ENCODE measurements at regions not wholly inside any gene's neighbourhood (a gene's known extent, or its start where the extent isn't known, plus 50 kb on each side); places are given as distances from the start of the nearest gene placed in this dataset.
A peak's percentile ranks its signal among the peaks of the same experiment; 100 is the strongest.

DNA sequence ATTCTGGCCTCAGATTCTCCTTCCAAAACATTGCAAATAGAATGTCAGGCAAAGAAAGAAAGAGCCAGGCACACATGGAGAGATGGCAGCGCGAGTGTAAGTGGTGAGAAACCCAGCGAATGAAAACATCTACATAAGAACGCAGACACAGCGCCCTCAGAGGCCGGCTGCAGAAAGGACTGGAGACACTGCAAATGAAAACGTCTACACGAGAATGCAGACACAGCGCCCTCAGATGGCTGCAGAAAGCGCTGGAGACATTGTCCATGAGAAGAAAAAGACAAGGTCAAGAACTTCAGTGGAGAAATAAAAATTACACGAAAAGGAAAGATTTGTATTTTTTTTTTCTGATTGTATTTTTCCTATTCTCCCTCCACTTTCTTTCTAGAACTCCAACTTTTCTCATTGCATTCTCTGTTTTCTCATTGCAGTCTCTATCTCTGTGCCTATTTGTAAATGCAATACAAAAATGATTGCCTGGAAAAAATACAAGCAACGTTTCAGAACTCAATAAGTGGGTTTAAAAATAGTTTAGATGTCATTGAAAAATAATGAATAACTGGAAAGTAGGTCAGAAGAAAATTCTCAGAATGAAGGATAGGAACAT, 117.9 kb upstream of the LPCAT1 start:
- H3K36me3 ChIP-seq (replicated peaks in 1 of 2; ENCODE audit: control insufficient read depth in 1 of 2, insufficient read depth in 2 of 2, low read length in 2 of 2): no peaks in the 10 kb centered on the region
- peak overlapping the region in 1 of 3 experiments; percentile 43; a peak in 1 of 6 replicates for H3K4me3 ChIP-seq (replicated peaks in 1 of 3; ENCODE audit: insufficient read depth in 1 of 3, low read depth in 2 of 3, low read length in 3 of 3)
- H3K27me3 ChIP-seq (ENCODE audit: control insufficient read depth in 1 of 2, insufficient read depth in 2 of 2, low read length in 2 of 2): peaks cover 15 to 56% of the 10 kb centered on the region in 2 experiments
- BruUV-seq (replicated peaks): no TSS peak
- H3K9ac ChIP-seq (ENCODE audit: insufficient read depth, low read depth, low read length): no peak overlapping the region
- peak; percentile 89 for FAIRE-seq
- in situ Hi-C loops (cut with HindIII; ENCODE audit: extremely low pct_ligation_motif_present, low pct_unique_long_range_greater_than_20kb): loop anchor here (10.0 to 25.0 kb wide), 3 partner anchors 129 to 467 kb away; partner anchors contain the start of gene LPCAT1
- peak overlapping the region; percentile 54 for H3K4me2 ChIP-seq (ENCODE audit: low read depth, low read length)
- peak; percentile 74 for ATAC-seq
- no peaks in the 10 kb centered on the region for H3K9me3 ChIP-seq (ENCODE audit: low read length)
- WGBS (ENCODE audit: low lambda C conversion rate): 2% methylated on average over 12 of the region's 12 CpGs
- H3K79me2 ChIP-seq (ENCODE audit: insufficient read depth, low read length): no peaks in the 10 kb centered on the region
- ChIA-PET POLR2A (no interaction called here), CTCF (ENCODE audit: low intra/inter-chr PET ratio, low total read pairs) (interaction anchor here (1.7 to 1.9 kb wide), 3 partner anchors 130 to 261 kb away, joined by 6 to 13 read pairs (median 8); no protein-coding TSS in a partner anchor)
- H4K20me1 ChIP-seq (ENCODE audit: insufficient read depth, low read length): no peaks in the 10 kb centered on the region
- no peak overlapping the region for H2AFZ ChIP-seq (ENCODE audit: low read length)
- DNase-seq (ENCODE audit: low spot score): peak; percentile 82
- intact Hi-C loops (cut with micrococcal nuclease; ENCODE audit: unreplicated experiment): loop anchor here (1.0 to 10.0 kb wide), 4 partner anchors 47 to 437 kb away; partner anchors contain the start of gene SLC6A19
- H3K27ac ChIP-seq (ENCODE audit: extremely low read length, insufficient read depth, low read length): no peak overlapping the region
- peaks cover 21% of the 10 kb centered on the region; the same call in 1 of the 2 replicates for H3K4me1 ChIP-seq (ENCODE audit: insufficient read depth, low read length)
- TF ChIP-seq ZKSCAN8 (CRISPR knock-in tag; IDR thresholded peaks at IDR 0.05; ENCODE audit: borderline replicate concordance) (0 out of 2 replicates have a peak, but pooled peaks have one; percentile 44), ZNF691 (CRISPR knock-in tag; IDR thresholded peaks at IDR 0.05; ENCODE audit: borderline replicate concordance, low read depth) (no peak), ZBTB38 (CRISPR knock-in tag; IDR thresholded peaks at IDR 0.05) (no peak), DZIP1 (CRISPR knock-in tag; IDR thresholded peaks at IDR 0.05) (no peak), ZNF329 (CRISPR knock-in tag; IDR thresholded peaks at IDR 0.05; ENCODE audit: low read depth) (no peak), MIER2 (CRISPR knock-in tag; IDR thresholded peaks at IDR 0.05) (0 out of 2 replicates have a peak, but pooled peaks have one; percentile 18), NFATC3 (CRISPR knock-in tag; IDR thresholded peaks at IDR 0.05) (no peak), ZNF672 (CRISPR knock-in tag; IDR thresholded peaks at IDR 0.05) (no peak), SAFB2 (CRISPR knock-in tag; IDR thresholded peaks at IDR 0.05; ENCODE audit: borderline replicate concordance, low read depth) (no peak), RFXAP (CRISPR knock-in tag; IDR thresholded peaks at IDR 0.05; ENCODE audit: borderline replicate concordance) (no peak), HBP1 (CRISPR knock-in tag; IDR thresholded peaks at IDR 0.05; ENCODE audit: low read depth) (no peak), RBM22 (optimal IDR thresholded peaks at IDR 0.05; ENCODE audit: low read length) (no peak), HOXA5 (CRISPR knock-in tag; IDR thresholded peaks at IDR 0.05) (no peak), DPF2 (CRISPR knock-in tag; IDR thresholded peaks at IDR 0.05; ENCODE audit: borderline replicate concordance, low read depth) (no peak)
- TF ChIP-seq, protein P1, sequence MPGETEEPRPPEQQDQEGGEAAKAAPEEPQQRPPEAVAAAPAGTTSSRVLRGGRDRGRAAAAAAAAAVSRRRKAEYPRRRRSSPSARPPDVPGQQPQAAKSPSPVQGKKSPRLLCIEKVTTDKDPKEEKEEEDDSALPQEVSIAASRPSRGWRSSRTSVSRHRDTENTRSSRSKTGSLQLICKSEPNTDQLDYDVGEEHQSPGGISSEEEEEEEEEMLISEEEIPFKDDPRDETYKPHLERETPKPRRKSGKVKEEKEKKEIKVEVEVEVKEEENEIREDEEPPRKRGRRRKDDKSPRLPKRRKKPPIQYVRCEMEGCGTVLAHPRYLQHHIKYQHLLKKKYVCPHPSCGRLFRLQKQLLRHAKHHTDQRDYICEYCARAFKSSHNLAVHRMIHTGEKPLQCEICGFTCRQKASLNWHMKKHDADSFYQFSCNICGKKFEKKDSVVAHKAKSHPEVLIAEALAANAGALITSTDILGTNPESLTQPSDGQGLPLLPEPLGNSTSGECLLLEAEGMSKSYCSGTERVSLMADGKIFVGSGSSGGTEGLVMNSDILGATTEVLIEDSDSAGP (CRISPR knock-in tag; IDR thresholded peaks at IDR 0.05; ENCODE audit: borderline replicate concordance): no peak
- TF ChIP-seq, protein P2, sequence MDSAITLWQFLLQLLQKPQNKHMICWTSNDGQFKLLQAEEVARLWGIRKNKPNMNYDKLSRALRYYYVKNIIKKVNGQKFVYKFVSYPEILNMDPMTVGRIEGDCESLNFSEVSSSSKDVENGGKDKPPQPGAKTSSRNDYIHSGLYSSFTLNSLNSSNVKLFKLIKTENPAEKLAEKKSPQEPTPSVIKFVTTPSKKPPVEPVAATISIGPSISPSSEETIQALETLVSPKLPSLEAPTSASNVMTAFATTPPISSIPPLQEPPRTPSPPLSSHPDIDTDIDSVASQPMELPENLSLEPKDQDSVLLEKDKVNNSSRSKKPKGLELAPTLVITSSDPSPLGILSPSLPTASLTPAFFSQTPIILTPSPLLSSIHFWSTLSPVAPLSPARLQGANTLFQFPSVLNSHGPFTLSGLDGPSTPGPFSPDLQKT (CRISPR knock-in tag; IDR thresholded peaks at IDR 0.05; ENCODE audit: borderline replicate concordance): no peak

Data from HepG2 (cell line).